Neural crest cell (in vitro differentiated cells): ENCODE measurements at regions not wholly inside any gene's neighbourhood (a gene's known extent, or its start where the extent isn't known, plus 50 kb on each side); places are given as distances from the start of the nearest gene placed in this dataset.
"Not testable (repeated sequence)": the region's sequence is repeated elsewhere in the genome, so short reads cannot be mapped to it uniquely, and the experiment has no call there.

Experiments used
- DNase-seq: peaks from one replicate; pipeline ENCODE4 v3.0.0; 2021; ENCODE audit warnings: low read depth, mixed read lengths, low spot score
- H3K27ac Mint-ChIP-seq: one replicate; pipeline ENCODE4 v1.8.0; 2021; ENCODE audit warnings: mild to moderate bottlenecking, mixed read lengths; ENCODE audit not compliant: unreplicated experiment
- H3K27me3 Mint-ChIP-seq: 2 replicates; pipeline ENCODE4 v1.8.0; 2021; ENCODE audit warnings: low read depth, mild to moderate bottlenecking, mixed read lengths
- H3K36me3 Mint-ChIP-seq: 2 replicates; pipeline ENCODE4 v1.8.0; 2021; ENCODE audit warnings: low read depth, mild to moderate bottlenecking, mixed read lengths
- H3K4me1 Mint-ChIP-seq: 2 replicates; pipeline ENCODE4 v1.8.0; 2021; ENCODE audit warnings: mixed read lengths
- H3K4me3 Mint-ChIP-seq: one replicate; pipeline ENCODE4 v1.8.0; 2021; ENCODE audit warnings: mild to moderate bottlenecking, mixed read lengths
- H3K9me3 Mint-ChIP-seq: 2 replicates; pipeline ENCODE4 v1.8.0; 2021; ENCODE audit warnings: mixed read lengths
- TF ChIP-seq, protein P1 (sequence below): fragments of 200-600 bp; sonication (generic); conservative IDR thresholded peaks from 2 replicates; pipeline ENCODE4 v1.5.0; 2021; ENCODE audit warnings: antibody characterized with exemption, mild to moderate bottlenecking

- Mint-ChIP-seq H3K36me3 (no peaks in the 10 kb centered on the region), H3K9me3 (no peaks in the 10 kb centered on the region), H3K4me3 (no peak overlapping the region), H3K27me3 (no peaks in the 10 kb centered on the region), H3K27ac (no peak overlapping the region), H3K4me1 (no peaks in the 10 kb centered on the region)
- no peak for DNase-seq
- TF ChIP-seq, protein P1, sequence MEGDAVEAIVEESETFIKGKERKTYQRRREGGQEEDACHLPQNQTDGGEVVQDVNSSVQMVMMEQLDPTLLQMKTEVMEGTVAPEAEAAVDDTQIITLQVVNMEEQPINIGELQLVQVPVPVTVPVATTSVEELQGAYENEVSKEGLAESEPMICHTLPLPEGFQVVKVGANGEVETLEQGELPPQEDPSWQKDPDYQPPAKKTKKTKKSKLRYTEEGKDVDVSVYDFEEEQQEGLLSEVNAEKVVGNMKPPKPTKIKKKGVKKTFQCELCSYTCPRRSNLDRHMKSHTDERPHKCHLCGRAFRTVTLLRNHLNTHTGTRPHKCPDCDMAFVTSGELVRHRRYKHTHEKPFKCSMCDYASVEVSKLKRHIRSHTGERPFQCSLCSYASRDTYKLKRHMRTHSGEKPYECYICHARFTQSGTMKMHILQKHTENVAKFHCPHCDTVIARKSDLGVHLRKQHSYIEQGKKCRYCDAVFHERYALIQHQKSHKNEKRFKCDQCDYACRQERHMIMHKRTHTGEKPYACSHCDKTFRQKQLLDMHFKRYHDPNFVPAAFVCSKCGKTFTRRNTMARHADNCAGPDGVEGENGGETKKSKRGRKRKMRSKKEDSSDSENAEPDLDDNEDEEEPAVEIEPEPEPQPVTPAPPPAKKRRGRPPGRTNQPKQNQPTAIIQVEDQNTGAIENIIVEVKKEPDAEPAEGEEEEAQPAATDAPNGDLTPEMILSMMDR: no peak
Measured at GRCh38 chr14:80304125-80304766, 92.9 kb upstream of the DIO2 start.

DNA sequence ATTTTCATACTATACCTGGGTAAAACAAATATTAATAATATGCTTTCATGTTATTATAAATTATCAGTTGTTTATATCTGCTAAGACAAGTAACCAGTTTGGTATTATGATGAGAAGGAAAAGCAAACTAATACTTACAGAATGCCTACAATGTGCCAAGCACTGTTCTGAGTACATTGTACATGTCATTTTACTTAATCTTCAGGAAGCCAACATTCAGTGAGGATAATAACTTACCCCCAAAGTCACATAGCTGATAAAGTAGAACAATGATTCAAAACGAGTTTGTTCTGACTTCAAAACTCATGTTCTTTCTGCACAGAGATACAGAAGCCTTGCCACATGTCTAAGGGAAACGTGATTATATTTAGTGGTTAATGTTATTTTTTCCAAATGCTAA is 89.0 kb upstream of the DIO2 start:
- DNase-seq: no peak
- Mint-ChIP-seq H3K4me3 (no peak overlapping the region), H3K36me3 (no peaks in the 10 kb centered on the region), H3K9me3 (no peaks in the 10 kb centered on the region), H3K27me3 (no peaks in the 10 kb centered on the region), H3K4me1 (no peaks in the 10 kb centered on the region), H3K27ac (no peak overlapping the region)
- TF ChIP-seq, protein P1: no peak

DNA sequence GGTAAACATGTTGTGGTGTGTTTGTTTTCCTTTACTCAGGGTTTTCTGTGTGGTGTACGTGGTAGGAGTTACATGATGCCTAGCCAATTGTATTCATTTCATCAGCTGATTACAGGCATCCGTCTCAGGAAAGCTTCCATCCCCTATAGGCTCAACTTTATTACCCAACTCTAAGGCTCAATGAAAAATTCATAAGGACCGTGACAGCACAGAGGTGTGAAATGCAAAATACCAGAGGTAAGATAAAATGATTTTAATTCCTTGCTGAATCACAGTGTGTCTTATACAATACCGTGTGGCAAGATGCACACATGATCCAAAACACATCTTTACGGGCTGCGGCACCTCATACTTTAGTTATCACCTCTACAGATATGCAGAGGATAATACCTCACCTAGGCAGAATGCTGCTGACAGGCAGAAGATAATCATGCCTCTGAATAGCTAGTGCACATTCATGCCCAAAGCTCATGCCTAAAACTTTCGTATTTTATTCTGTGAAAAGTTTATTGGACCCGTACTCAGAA is 87.2 kb upstream of the DIO2 start:
- TF ChIP-seq, protein P1: no peak
- no peaks in the 10 kb centered on the region for H3K4me1 Mint-ChIP-seq

DNA sequence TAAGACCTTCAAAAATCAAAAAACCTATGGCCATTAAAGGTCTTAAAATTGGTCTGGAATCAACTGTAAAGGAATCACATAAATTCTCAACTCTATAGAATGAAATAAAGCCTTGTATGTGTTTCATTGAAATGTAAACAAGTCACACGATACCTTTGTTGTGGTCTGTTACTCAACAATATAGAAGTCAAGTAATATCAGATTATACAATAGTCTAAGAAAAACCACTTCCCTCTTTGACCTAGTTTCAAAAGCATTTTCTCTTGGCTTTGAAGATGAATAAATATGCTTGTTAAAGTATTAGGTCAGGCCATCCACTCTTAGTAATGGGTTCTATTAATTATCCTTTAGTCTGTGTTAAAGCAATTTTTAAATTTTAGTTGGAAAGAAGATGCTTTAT is 79.8 kb upstream of the DIO2 start:
- H3K27ac Mint-ChIP-seq: no peak overlapping the region
- H3K36me3 Mint-ChIP-seq: no peaks in the 10 kb centered on the region
- no peaks in the 10 kb centered on the region for H3K9me3 Mint-ChIP-seq
- no peaks in the 10 kb centered on the region for H3K27me3 Mint-ChIP-seq
- no peak for DNase-seq
- H3K4me1 Mint-ChIP-seq: no peaks in the 10 kb centered on the region
- no peak overlapping the region for H3K4me3 Mint-ChIP-seq
- TF ChIP-seq, protein P1: no peak

More for the DNA sequence above, 87.2 kb upstream of the DIO2 start:
- DNase-seq: no peak
- Mint-ChIP-seq H3K27ac (no peak overlapping the region), H3K36me3 (no peaks in the 10 kb centered on the region), H3K4me3 (no peak overlapping the region), H3K9me3 (no peaks in the 10 kb centered on the region), H3K27me3 (no peaks in the 10 kb centered on the region)

DNA sequence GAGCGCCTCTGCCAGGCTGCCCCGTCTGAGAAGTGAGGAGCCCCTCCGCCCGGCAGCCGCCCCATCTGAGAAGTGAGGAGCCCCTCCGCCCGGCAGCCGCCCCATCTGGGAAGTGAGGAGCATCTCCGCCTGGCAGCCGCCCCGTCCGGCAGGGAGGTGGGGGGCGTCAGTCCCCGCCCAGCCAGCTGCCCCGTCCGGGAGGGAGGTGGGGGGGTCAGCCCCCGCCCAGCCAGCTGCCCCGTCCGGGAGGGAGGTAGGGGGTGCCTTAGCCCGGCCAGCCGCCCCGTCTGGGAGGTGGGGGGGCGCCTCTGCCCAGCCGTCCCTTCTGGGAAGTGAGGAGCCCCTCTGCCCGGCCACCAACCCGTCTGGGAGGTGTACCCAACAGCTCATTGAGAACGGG is 75.4 kb upstream of the DIO2 start:
- not testable (repeated sequence) for H3K4me3 Mint-ChIP-seq, H3K27ac Mint-ChIP-seq, H3K4me1 Mint-ChIP-seq, DNase-seq, H3K36me3 Mint-ChIP-seq, H3K27me3 Mint-ChIP-seq
- peaks cover 12% of the 10 kb centered on the region for H3K9me3 Mint-ChIP-seq

DNA sequence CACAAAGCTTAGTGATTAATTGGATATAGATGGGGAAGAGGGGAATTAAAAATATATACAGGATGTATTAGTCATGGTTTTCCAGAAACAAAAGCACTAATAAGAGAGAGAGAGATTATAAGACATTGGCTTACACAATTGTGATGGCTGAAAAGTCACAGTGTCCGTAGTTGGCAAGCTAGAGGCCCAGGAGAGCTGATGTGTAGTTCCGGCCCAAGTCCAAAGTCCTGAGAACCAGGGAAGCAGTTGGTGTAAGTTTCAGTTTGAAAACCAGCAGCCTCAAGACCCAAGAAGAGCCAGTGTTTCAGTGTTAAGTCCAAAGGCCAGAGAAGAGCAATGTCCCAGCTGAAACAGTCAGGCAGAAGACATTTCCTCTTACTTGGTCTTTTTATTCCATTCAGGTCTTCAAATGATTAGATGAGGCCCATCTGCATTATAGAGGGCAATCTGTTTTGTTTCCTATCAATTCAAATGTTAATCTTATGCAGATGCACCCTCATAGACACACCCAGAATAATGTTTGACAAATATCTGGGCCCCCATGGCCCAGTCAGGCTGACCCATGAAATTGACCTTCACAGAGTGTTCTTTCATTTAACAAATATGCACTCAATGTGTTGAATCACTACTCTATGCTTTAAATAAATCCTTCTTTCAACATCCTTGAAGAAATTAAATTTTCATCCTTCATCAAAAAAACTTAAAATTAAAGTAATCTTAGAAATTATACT is 67.2 kb upstream of the DIO2 start:
- Mint-ChIP-seq H3K27me3 (no peaks in the 10 kb centered on the region), H3K27ac (no peak overlapping the region), H3K9me3 (peaks cover 1% of the 10 kb centered on the region), H3K4me1 (no peaks in the 10 kb centered on the region), H3K4me3 (no peak overlapping the region), H3K36me3 (no peaks in the 10 kb centered on the region)
- TF ChIP-seq, protein P1: no peak
- DNase-seq: no peak
